ENCODE measurements at regions not wholly inside any gene's neighbourhood (a gene's known extent, or its start where the extent isn't known, plus 50 kb on each side); places are given as distances from the start of the nearest gene placed in this dataset.

DNA sequence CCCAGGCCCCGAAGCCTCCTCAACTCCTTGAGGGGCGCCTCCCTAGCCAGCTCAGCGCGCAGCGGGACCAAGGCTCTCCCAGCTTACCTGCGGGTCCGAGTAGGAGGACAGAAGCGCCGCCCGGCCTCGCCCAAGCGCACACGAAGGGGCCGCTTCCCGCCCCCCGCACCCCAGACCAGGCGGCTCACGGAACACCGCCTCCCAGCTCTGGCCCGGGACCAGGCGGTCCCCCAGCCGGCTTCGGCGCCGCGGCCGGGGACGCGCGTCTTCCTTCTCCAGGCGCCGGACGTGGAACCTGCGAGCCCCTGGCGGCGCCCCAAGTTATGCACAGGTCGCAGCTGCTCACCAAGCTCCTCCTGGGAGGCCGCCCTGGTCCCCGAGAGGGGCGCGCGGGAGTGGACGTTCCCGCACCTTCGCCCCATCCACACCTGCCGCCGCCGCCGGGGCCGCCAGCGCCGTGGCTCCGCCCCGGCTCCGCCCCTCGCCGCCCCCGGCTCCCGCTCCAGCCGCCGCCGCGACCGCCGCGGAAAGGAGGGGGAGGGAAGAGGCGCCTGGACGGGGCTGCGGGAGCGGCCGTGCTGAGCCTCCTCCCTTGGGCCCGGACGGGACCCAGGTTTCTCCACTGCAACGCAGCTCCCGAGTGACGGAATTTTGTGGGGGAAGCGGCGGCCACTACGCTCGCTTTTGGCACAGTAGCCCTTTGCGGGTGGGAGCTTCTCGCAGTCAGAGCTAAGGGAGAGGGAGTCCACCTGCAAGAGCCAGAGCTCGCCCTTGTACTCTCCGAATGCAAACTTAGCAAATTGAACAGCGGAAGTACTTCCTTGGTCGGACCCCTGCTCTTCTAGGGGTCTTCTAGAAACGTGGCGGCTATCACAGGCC, 77.5 kb upstream of the IFNE start:
- TF ChIP-seq ELF4 (IDR thresholded peaks at IDR 0.05) (no peak), SP1 (IDR thresholded peaks at IDR 0.05) (no peak), FOXK2 (IDR thresholded peaks at IDR 0.05) (no peak), FOXM1 (IDR thresholded peaks at IDR 0.05; ENCODE audit: borderline replicate concordance) (no peak), ZNF384 (IDR thresholded peaks at IDR 0.05) (no peak), SUZ12 (IDR thresholded peaks at IDR 0.05) (no peak), LEF1 (IDR thresholded peaks at IDR 0.05; ENCODE audit: borderline replicate concordance) (no peak), ARNT (IDR thresholded peaks at IDR 0.05) (no peak), CTBP1 (IDR thresholded peaks at IDR 0.05; ENCODE audit: borderline replicate concordance) (no peak), PKNOX1 (IDR thresholded peaks at IDR 0.05) (no peak), FOXA1 (IDR thresholded peaks at IDR 0.05) (no peak), L3MBTL2 (conservative IDR thresholded peaks at IDR 0.05) (no peak; the same call in 1 of the 2 replicates), TARDBP (IDR thresholded peaks at IDR 0.05) (no peak), HDGF (IDR thresholded peaks at IDR 0.05; ENCODE audit: borderline replicate concordance) (no peak), NFRKB (IDR thresholded peaks at IDR 0.05) (no peak), BHLHE40 (IDR thresholded peaks at IDR 0.05; ENCODE audit: borderline replicate concordance) (no peak)
- DNase-seq (ENCODE audit: extremely low spot score): peak; percentile 84
- ChIA-PET CTCF (interaction anchor here (0.7 kb wide), 1 partner anchor 149 kb away, joined by 3 read pairs; no protein-coding TSS in a partner anchor), POLR2A (interaction anchor here (1.4 to 2.0 kb wide), 2 partner anchors 12 to 37 kb away, joined by 4 to 5 read pairs; no protein-coding TSS in a partner anchor)

GRCh38 chr9:21560281-21560745, 78.2 kb upstream of the IFNE start:
- ChIA-PET POLR2A (interaction anchor here (1.4 to 2.0 kb wide), 2 partner anchors 12 to 38 kb away, joined by 4 to 5 read pairs; no protein-coding TSS in a partner anchor), CTCF (interaction anchor here (0.6 kb wide), 1 partner anchor 110 kb away, joined by 3 read pairs; no protein-coding TSS in a partner anchor)
- DNase-seq (ENCODE audit: extremely low spot score): no peak
- TF ChIP-seq BHLHE40 (IDR thresholded peaks at IDR 0.05; ENCODE audit: borderline replicate concordance): no peak
- peak; percentile 51; the same call in 1 of the 2 replicates for TF ChIP-seq L3MBTL2 (conservative IDR thresholded peaks at IDR 0.05)
- no peak for TF ChIP-seq PKNOX1 (IDR thresholded peaks at IDR 0.05)
- no peak for TF ChIP-seq TARDBP (IDR thresholded peaks at IDR 0.05)
- TF ChIP-seq ARNT (IDR thresholded peaks at IDR 0.05): no peak
- no peak for TF ChIP-seq SUZ12 (IDR thresholded peaks at IDR 0.05)

GRCh38 chr9:21561502-21561901, 79.4 kb upstream of the IFNE start:
- CTCF ChIA-PET: no interaction called here
- no peak for TF ChIP-seq ELF4 (IDR thresholded peaks at IDR 0.05)
- no peak for TF ChIP-seq ZNF384 (IDR thresholded peaks at IDR 0.05)
- no peak for TF ChIP-seq ARNT (IDR thresholded peaks at IDR 0.05)
- no peak for TF ChIP-seq L3MBTL2 (conservative IDR thresholded peaks at IDR 0.05)
- no peak for TF ChIP-seq CTBP1 (IDR thresholded peaks at IDR 0.05; ENCODE audit: borderline replicate concordance)
- no peak for TF ChIP-seq HDGF (IDR thresholded peaks at IDR 0.05; ENCODE audit: borderline replicate concordance)
- TF ChIP-seq TARDBP (IDR thresholded peaks at IDR 0.05): no peak
- TF ChIP-seq FOXK2 (IDR thresholded peaks at IDR 0.05): no peak
- no peak for TF ChIP-seq LEF1 (IDR thresholded peaks at IDR 0.05; ENCODE audit: borderline replicate concordance)
- TF ChIP-seq FOXM1 (IDR thresholded peaks at IDR 0.05; ENCODE audit: borderline replicate concordance): no peak
- no peak for TF ChIP-seq SP1 (IDR thresholded peaks at IDR 0.05)
- no peak for TF ChIP-seq NFRKB (IDR thresholded peaks at IDR 0.05)
- no peak for TF ChIP-seq FOXA1 (IDR thresholded peaks at IDR 0.05)
- no peak for TF ChIP-seq SUZ12 (IDR thresholded peaks at IDR 0.05)
- DNase-seq (ENCODE audit: extremely low spot score): no peak
- POLR2A ChIA-PET: no interaction called here

GRCh38 chr9:21564175-21564574, 82.1 kb upstream of the IFNE start:
- TF ChIP-seq NFRKB (IDR thresholded peaks at IDR 0.05): no peak
- no peak for TF ChIP-seq LEF1 (IDR thresholded peaks at IDR 0.05; ENCODE audit: borderline replicate concordance)
- TF ChIP-seq L3MBTL2 (conservative IDR thresholded peaks at IDR 0.05): no peak
- no peak for TF ChIP-seq ZNF384 (IDR thresholded peaks at IDR 0.05)
- TF ChIP-seq TARDBP (IDR thresholded peaks at IDR 0.05): no peak
- TF ChIP-seq FOXK2 (IDR thresholded peaks at IDR 0.05): no peak
- no peak for TF ChIP-seq PKNOX1 (IDR thresholded peaks at IDR 0.05)
- ChIA-PET POLR2A (no interaction called here), CTCF (no interaction called here)
- no peak for DNase-seq (ENCODE audit: extremely low spot score)

- CTCF ChIA-PET: no interaction called here
Observed at GRCh38 chr9:21565155-21565554, 83.0 kb upstream of the IFNE start.

GRCh38 chr9:21567926-21568325, 85.8 kb upstream of the IFNE start:
- ChIA-PET CTCF (no interaction called here), POLR2A (no interaction called here)
- DNase-seq (ENCODE audit: extremely low spot score): no peak
- TF ChIP-seq NFRKB (IDR thresholded peaks at IDR 0.05) (no peak), BHLHE40 (IDR thresholded peaks at IDR 0.05; ENCODE audit: borderline replicate concordance) (no peak)

More at GRCh38 chr9:21565155-21565554, 83.0 kb upstream of the IFNE start:
- no peak for DNase-seq (ENCODE audit: extremely low spot score)
- POLR2A ChIA-PET: no interaction called here
- TF ChIP-seq NFRKB (IDR thresholded peaks at IDR 0.05) (no peak), L3MBTL2 (conservative IDR thresholded peaks at IDR 0.05) (no peak)

All from HEK293T (cell line).